GM12873 (cell line): ENCODE measurements at regions not wholly inside any gene's neighbourhood (a gene's known extent, or its start where the extent isn't known, plus 50 kb on each side); places are given as distances from the start of the nearest gene placed in this dataset.

Experiments used
- CTCF ChIP-seq: IDR thresholded peaks from 2 replicates; pipeline ENCODE4 v1.5.1; 2012; ENCODE audit warnings: low read depth, mild to moderate bottlenecking, moderate library complexity, low read length, control low read depth; ENCODE audit not compliant: insufficient read depth; ENCODE audit errors: missing control alignments

GRCh38 chrX:122389005-122389404, 795.1 kb upstream of the GRIA3 start:
- no peak for TF ChIP-seq CTCF

GRCh38 chrX:122418758-122419157, 765.3 kb upstream of the GRIA3 start:
- TF ChIP-seq CTCF = no peak

GRCh38 chrX:122421434-122422121, 762.5 kb upstream of the GRIA3 start:
- no peak for TF ChIP-seq CTCF

GRCh38 chrX:122422547-122422946, 761.5 kb upstream of the GRIA3 start:
- no peak for TF ChIP-seq CTCF

GRCh38 chrX:122434942-122435341, 749.1 kb upstream of the GRIA3 start:
- TF ChIP-seq CTCF = no peak

GRCh38 chrX:122439831-122440230, 744.2 kb upstream of the GRIA3 start:
- TF ChIP-seq CTCF = no peak

GRCh38 chrX:122440832-122441231, 743.2 kb upstream of the GRIA3 start:
- TF ChIP-seq CTCF = no peak
